HG03175 (cell line): ENCODE measurements at regions not wholly inside any gene's neighbourhood (a gene's known extent, or its start where the extent isn't known, plus 50 kb on each side); places are given as distances from the start of the nearest gene placed in this dataset.

Experiments
- ATAC-seq: cut with Tn5 transposase; IDR thresholded peaks from one replicate; pipeline ENCODE4 v1.9.1; 2021; ENCODE audit warnings: mild to moderate bottlenecking, moderate library complexity; ENCODE audit not compliant: unreplicated experiment

DNA sequence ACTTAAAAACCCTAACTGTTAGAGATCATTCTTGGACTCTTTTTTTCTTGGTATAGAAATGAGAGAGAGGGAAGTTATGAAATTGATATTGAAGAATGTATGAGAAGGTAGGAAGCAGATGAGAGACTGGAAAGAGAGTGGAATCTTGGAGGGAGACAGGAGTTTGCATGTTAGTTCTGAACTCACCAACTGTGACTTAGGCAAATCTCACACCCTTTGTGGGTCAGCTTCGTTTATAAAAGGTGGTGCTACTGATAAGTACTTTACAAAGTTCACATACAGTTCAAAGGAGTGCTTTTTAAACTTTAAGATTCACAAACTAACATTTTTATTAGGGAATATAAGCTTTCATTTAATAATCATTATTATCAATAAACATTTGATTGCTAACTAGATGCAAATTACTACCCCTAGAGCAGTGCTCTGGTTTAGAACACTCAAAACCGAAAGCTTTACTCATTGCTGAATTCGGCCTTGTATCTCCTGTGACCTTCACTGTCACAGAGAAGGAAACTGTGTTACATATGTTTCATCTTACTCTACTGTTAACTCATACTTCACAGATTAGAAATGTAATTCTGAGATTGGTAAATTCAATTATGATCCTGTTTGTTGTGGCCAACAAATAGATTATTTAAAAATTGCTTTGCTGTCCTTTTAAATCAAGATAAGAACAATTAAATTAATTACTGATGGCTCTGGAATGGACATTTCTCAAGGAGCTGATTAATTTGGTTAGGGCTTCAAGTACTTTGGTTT, 143.2 kb downstream of the RMI1 start:
- peak; percentile 97 for ATAC-seq

GRCh38 chr9:84125046-84125445, 144.4 kb downstream of the RMI1 start:
- ATAC-seq, result no peak

DNA sequence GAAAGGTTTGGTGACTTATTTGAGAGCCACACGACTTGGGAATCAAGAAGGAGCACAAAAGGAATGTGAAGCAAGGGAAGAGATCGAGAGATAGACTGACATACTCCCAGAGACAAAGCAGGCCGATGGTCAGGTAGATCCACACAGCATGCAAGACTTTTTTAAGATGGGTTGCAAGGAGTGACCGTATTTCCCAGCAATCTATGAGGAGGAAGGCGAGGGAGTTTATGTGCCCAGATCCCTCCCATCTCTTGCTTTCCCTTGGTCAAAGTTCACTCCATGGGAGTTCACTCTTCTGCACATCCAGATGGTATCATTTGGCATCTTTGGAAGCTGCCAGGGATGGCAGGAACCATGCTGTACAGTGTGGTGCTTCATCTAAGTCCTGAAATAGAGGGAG, 148.9 kb downstream of the RMI1 start:
- no peak for ATAC-seq

- ATAC-seq, result no peak
These were observed 155.7 kb downstream of the RMI1 start for GRCh38 chr9:84136119-84136868.

- no peak for ATAC-seq
These were observed 157.4 kb downstream of the RMI1 start for GRCh38 chr9:84137968-84138367.

DNA sequence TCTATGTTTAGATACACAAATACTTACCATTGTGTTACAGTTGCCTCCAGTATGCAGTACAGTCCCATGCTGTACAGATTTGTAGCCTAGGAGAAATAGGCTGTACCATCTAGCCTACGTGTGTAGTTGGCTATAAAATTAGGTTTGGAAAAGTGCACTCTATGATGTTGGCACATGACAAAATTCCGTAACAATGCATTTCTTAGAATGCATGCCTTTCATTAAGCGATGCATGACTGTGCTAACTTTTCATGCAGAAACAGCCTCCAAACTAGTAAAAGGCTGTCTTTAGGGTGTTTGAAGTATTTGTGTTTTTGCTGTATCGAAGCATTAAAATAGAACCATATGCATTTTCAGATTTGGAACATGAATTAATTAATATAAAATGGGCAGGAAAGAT, 157.9 kb downstream of the RMI1 start:
- no peak for ATAC-seq

DNA sequence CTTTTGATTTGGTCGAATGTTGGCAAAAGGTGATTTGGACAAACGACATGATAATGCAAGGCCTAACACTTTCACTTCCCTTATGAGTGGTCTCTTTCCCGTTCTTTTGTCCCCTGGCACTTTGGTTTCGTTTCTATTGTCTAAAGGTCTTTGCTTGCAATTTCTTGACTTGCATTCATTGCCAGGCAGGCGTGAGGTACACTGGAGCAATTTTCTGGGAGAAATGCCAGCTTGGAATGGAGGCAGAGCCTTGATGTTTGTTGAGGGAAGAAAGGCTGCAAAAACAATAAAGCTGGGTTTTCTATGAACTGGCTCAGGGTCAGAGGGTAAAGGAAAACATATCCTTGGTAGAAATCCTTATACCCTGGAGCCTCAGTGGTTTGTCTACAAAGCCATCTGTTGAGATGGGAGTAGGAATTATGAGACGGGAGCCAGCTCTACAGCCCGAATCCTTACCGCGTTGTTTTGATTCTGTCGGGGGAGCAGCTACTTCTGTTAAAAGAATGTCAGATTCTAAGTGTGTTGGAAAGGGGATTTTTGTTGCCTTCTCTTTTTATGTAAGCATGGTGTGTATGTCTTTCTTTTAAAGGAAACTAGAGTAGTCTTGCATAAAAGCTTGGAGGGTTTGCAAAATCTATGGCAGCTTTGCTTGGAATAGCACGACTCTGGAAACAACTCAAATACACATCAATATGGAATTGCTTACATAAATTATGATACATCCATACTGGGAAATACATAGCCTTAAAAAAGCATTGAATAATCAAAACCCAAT, 158.9 kb downstream of the RMI1 start:
- no peak for ATAC-seq

DNA sequence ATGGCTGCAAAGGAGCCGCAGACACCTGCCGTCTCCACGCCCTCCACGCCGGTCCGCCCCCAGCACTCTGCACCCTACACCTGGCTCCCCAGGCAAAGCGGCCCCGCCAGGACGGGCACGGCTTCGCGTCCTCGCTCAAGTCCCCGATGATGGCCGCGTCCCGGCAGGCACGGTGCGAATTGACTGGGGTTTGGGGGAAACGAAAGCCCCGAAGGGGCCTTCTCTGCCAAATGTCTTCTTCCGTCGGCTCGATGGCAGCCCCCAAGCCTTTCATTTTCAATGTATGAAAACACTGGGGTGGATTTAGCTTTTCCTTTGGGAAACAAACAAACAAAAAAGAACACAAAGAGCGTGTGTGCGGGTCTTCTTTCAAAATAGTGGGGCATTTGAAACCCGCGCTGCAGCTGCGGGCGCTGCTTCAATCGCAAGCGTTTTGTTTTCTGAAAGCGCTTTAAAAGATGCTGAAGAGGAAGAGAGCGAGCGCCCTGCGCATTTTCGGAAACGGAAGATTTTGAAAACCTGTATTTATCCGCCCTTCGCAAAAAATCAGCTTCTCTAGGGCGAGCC, 160.0 kb downstream of the RMI1 start:
- ATAC-seq, result no peak

GRCh38 chr9:84141741-84142370, 161.3 kb downstream of the RMI1 start:
- ATAC-seq, result no peak

DNA sequence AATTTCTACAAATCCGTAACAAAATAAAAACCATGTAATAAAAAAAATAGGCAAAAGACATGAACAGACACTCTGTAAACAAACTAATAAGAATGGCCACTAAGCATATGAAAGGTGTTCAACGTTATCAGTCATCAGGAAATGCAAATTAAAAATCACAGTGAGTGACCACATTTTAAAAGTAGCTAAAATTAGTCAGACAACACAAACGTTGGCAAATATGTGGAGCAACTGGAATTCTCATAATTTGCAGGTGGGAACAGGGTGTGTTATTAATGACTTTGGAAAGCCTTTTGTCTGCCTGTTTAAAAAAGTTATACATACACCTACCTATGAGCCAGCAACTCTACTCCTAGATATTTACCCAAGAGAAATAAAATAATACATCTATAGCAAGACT, 164.4 kb downstream of the RMI1 start:
- ATAC-seq, result no peak

GRCh38 chr9:84145780-84146179, 165.2 kb downstream of the RMI1 start:
- no peak for ATAC-seq

DNA sequence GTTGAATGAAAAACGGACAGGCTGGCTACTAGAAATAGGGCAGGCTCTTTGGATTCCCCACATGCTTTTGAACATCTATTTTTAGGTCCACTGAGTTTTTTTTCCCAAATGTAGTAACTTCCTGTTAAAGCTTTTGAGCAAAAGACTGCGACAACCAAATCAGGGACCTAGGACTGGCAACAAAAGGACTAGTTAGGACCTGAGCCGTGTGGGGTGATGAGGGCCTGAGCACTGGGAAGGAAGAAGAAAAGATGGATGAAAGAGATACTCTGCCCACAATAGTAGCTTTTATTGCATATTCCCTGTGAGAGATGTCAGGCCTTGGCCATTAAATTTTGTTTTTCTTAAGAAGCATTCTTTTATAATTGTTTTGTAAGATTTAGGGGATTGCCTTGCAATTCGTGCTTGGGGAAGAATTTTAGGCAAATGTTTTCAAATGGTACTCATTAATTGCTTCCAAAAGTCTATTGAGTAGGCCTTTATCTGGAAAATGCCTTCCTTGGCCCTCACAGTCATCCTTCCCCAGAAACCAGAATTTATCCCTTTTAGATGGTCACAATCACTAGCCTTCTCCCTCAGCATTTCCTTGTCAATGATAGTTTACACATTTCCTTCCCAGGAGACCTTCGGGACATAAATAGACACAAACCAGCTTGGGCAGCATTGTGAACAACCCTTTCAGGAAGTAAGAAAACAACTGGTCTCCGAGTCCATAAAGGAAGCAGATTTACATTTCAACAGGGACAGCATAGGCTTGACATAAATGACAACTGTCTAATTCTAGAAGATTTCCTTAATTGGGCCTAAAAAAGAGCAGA, 166.5 kb downstream of the RMI1 start:
- ATAC-seq, result no peak

DNA sequence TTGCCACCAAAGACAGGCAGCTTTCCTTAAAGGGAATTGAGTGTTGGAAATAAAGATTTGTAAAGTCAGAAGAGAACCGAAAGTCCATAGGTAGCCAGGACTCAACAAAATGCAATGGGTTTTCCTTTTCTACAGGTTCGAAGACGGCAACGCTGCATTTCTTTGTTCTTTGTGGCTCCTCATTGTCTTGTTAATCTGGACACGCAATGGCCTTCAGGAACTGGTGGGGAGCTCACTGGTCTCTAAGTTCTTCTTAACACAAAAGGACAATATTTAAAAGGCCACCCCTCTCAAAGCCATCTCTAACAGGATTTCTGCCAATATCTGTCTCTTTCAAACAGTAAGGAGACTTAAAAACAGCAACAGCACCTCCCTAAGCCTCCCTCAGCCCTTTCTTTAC, 170.6 kb downstream of the RMI1 start:
- no peak for ATAC-seq

GRCh38 chr9:84151640-84152039, 171.0 kb downstream of the RMI1 start:
- no peak for ATAC-seq

DNA sequence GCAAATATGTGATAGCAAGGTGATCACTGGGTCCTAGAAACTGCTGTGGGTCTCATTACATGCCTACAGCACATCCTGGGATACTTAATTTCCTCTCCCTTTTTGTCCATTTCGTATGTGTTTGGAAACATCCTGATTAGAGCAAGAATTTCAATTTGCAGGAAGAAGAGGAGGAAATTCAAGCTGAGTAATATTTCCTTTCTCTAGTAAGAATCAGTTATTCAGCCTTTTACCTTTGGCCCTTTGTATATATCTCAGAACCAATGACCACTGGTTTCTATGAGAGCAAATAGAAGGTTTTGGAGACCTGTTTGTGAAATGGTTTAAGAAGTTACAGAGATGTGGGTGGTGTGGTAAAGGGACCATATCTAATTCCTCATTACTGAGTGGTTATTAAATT, 171.6 kb downstream of the RMI1 start:
- ATAC-seq, result no peak

- ATAC-seq, result no peak
These were observed 173.3 kb downstream of the RMI1 start for GRCh38 chr9:84153885-84154284.

GRCh38 chr9:84154320-84154719, 173.7 kb downstream of the RMI1 start:
- no peak for ATAC-seq

DNA sequence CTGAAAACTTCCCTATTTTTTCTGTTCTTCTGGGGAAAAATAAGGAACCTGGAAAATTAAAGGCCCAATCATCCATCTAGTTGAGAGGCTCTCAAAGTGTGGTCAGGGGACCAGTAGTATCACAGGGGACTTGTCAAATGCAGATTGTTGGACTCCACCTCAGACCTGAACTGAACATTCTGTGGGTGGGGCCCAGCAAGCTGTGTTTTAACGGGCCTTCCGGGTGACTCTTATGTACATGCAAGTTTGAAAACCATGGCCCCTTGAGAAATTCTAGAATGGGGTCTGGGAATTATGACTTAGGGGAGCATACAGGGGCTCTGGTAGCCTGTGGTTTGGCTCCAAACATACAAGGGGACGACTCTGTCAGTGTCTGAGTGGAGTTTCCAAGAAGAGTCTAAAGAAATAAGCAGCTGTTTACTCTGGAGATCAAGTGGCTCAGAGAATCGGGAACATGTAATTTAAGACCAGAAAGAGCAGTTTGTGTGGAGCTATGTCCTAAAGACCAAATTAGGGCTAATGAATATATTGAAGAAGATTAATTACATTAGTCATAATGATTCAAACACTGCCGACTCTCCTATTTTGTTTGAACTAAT, 177.4 kb downstream of the SLC28A3 start:
- no peak for ATAC-seq

GRCh38 chr9:84166891-84167290, 173.7 kb downstream of the SLC28A3 start:
- ATAC-seq, result no peak

DNA sequence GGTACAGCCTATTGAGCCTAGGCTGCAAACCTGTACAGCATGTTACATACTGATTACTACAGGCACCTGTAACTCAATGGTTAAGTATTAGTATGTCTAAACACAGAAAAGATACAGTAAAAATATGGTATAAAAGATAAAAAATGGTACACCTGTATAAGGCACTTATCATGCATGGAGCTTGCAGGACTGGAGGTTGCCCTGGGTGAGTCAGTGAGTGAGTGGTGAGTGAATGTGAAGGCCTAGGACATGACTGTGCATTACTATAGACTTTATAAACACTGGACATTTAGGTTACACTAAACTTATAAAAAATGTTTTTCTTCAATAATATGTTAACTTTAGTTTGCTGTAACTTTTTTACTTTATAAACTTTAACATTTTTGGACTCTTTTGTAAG, 171.3 kb downstream of the SLC28A3 start:
- no peak for ATAC-seq
